ENCODE measurements at regions not wholly inside any gene's neighbourhood (a gene's known extent, or its start where the extent isn't known, plus 50 kb on each side); places are given as distances from the start of the nearest gene placed in this dataset.
A peak's percentile ranks its signal among the peaks of the same experiment; 100 is the strongest.

DNA sequence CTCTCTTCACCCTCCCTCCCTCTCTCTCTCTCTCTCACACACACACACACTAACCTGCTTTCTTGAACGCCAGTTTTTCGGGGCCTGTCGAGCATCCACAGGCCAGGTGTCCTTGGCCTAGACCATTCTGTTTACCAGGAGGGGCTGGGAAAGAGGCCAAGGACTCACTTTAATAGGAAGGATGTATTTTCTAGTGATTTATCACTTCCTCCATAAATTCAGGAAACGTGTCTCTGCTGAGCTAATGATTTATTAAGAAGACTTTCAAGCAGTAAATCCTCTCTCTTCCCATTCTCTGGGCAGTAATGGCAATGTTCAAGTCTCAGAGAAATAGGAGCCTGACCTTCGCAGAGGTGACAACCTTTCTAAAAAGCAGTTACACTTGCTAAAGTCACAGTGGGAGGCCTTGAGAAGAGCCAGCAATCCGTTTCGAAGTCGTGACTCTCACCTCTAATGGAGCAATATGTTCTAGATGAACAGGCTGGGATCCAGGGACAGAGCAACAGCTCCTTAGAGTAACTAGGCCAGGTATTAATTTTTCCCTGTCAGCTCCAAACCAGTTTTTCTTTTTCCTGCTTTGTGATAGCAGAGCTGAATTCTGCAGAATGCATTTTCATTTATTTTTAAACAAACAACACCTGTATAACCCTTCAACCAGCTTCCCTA is 1357.5 kb upstream of the SORCS1 start:
- DNase-seq (ENCODE audit: low read depth), result no peak

DNA sequence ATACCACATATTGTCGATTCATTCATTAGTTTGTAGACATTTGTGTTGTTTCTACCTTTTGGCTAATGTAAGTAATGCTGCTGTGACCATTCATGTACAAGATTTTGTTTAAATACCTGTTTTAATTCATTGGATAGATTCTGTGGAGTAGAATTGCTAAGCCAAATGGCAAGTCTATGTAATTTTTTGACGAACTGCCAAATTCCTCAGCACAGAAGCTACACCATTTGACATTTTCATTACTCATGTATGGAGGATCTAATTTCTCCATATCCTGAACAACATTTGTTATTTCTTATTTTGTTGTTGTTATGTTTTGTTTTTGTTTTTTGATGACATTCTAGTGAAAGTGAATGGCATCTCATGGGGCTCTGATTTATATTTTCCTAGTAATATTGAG is 1351.3 kb upstream of the SORCS1 start:
- no peak for DNase-seq (ENCODE audit: low read depth)

DNA sequence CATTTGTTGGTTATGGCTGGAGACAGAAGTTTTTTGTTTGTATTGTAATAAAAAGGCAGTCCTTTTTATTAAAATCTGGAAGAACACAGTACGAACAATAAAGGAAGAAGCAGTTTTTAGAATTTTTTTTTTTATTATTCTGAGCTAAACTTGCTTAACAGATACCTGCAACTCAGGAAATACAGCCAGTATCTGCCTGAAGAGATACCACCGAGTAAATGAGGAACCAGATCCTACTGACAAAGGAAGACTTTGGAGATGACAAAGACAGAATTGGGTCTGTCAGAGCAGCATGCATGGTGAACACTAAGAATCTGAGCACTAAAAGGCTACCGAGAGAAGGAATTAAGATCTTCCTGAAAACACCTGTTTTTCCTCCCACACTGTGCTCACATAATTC is 1335.9 kb upstream of the SORCS1 start:
- DNase-seq (ENCODE audit: low read depth), result no peak

DNA sequence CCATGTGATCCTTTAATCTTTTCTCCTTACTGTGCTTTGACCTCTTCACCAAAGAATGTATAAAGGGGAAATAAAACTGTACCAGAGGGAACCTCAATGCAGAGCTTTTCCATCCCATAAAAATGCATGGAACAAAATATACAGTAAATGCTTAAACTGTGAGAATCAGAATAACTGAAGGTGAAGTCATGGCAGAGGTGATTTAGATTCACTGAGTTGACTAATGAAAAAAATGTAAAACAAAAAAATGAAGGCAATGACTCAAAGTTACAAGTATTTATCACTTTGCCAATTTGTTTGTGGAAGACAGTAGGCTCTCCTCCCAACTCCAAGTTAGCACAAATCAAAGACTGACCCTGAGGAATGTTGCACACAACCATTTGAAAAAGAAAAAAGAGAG is 1331.6 kb upstream of the SORCS1 start:
- DNase-seq (ENCODE audit: low read depth), result no peak

DNA sequence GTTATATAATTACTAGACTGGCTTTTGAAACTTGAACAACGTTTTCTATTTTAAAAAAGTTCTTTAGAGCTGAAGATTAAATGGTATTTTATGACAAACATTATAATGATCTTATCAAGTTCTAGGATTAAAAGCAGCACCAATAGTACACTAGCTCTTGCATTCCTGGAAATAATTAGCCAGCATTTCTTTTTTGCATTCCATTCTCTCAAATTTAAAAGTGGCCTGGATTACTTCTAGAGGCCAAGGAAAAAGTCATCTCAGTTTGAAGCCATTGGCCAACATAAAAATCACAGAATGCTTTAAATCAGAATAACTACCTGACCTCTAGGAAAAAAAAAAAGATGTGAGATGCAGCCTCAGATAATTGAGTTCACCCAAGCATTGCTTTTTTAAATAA is 1326.4 kb upstream of the SORCS1 start:
- no peak for DNase-seq (ENCODE audit: low read depth)

DNA sequence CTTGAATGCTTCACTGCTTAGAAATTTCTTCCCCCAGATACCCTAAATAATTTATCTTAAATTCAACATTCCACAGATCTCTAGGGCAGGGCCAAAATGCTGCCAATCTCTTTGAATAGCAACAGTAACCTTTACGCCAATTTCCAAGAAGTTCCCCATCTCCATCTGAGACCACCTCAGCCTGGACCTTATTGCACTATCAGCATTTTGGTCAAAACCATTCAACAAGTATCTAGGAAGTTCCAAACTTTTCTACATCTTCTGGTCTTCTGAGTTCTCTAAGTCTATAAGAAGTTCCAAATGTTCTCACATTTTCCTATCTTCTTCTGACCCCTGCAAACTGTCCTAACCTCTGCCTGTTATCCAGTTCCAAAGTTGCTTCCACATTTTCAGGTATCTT is 1306.9 kb upstream of the SORCS1 start:
- DNase-seq (ENCODE audit: low read depth), result no peak

DNA sequence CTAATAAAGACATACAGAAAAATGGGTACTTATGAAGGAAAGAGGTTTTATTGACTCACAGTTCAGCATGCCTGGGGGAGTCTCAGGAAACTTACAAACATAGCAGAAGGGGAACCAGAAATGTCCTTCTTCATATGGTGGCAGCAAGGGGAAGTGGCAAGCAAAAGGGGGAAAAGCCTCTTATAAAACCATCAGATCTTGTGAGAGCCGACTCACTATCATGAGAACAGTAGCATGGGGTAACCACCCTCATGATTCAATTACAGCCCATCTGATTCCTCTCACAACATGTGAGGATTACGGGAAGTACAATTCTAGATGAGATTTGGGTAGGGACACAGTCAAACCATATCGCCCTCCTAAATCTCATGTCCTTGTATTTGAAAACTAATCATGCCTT is 1305.4 kb upstream of the SORCS1 start:
- DNase-seq (ENCODE audit: low read depth), result no peak

DNA sequence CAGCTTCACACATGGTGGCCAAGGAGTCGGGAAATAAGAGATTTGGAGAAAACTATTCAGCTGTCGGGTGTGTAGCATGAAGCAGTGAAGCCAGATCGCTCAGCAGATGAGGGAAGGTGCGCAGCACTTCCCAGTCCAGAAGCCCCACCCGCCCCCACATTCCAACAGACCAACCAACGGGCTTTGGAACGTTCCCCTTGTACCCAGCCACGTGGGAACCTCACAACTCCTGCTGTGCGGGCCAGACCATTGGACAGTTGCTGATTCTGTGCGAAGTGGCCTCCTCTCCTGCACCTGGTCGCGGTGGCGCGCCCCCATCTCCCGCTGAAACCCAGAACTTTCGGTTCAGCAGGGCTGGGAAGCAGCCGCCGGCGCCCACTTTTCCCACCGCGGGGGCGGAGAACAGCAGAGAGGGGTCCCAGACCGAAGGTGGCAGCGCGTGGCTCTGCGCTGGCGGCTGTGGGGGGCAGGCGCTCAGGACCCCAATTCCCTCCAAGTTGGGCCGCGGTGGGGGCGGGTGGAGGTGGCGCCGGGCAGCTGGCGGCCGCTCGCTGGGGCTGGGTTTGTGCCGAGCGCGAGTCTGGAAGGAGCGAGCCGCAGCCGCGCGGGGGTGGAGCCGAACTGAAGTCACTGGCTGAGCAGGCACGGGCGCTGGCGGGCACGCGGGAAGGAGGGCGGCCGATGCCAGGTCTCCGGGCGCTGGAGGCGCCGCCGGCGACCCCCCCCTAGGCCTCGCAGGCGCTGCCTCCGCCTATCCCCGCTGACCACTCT is 1301.5 kb upstream of the SORCS1 start:
- DNase-seq (ENCODE audit: low read depth), result peak; percentile 2

DNA sequence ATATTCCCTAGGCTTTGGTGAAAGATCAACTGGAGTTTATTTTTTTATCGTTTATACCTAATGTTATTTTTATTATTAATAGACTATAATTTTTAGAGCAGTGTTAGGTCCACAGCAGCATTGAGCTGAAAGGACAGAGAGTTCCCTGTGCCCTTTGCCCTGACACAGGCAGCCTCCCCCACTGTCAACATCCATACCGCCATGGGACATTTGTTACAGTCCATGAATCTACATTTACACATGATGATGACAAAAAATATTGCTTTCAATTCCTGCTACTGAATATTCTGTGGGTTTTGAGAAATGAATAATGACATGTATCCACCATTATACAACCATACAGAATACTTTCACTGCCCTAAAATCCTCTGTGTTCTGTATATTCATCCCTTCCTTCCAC is 1297.5 kb upstream of the SORCS1 start:
- no peak for DNase-seq (ENCODE audit: low read depth)

DNA sequence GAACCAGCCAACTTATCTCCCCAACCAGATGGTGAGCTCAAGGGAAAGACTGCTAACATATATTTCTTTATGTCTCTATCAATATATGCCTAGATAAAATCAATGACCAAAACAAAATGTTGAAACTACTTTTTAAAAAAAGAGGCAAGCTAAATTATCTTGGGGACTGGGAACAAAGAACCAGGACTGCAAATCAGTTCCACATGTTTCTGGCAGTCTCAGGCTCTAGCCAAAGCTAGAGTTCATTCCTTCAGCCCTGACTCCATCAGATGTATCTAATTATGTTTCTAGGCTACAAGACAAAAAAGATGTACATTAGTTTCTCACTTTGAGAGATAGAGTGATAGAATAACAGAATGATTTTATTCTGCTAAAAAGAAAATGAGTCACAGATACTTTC is 1290.3 kb upstream of the SORCS1 start:
- no peak for DNase-seq (ENCODE audit: low read depth)

DNA sequence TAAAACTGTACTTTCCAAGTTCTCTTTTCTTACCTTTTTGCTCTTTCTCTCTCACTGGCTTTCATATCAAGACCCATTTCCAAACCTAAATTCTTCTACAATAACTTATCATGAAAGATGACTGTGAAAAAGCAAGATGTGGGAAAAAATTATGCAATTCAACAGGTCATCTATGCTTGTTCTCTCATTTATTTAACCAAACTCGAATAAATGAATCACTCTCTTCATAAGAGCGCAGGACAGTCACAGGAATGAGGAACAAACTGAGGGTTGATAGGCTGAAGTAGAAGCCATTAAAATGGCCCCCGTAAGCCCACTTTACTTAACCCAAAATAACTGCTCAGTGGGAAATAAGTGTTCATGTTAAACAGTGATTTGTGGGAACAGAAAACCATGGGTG is 1289.7 kb upstream of the SORCS1 start:
- DNase-seq (ENCODE audit: low read depth), result no peak

DNA sequence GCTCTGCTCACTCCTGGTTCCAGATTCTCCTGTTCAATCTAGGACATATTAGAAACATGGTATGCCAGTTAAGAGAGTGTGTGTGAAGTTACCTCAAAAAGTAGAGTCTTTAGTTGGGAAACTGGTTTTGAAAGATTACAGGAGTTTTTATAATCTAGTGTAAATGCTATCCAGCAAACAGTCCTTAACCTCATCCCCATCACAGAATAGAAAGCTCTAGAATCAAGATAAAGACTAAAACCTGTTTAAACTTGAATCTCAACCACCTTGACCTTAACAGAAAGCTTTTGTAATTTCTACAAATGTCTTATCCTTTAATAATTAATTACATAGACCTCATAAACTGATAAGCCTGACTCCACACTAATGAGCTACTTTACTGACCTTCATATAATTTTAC is 1288.7 kb upstream of the SORCS1 start:
- DNase-seq (ENCODE audit: low read depth), result no peak

DNA sequence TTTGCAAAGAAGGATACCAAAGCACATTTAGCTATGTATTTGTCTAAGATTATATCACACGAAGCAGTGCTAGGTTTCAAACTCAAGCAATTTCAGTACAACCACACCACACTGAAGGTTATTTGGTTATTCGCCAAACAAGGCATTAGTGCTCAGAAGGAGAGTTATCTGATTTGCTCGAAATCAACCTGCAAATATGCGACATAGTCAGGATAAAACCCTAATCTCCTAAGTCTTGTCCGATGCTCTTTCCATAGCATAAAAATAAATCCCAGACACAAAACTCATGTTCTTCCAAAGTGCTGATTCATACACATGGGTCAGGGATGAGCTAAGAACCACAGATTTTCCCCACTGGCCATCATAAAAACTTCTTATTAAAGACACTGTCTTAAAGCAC is 1288.0 kb upstream of the SORCS1 start:
- no peak for DNase-seq (ENCODE audit: low read depth)

DNA sequence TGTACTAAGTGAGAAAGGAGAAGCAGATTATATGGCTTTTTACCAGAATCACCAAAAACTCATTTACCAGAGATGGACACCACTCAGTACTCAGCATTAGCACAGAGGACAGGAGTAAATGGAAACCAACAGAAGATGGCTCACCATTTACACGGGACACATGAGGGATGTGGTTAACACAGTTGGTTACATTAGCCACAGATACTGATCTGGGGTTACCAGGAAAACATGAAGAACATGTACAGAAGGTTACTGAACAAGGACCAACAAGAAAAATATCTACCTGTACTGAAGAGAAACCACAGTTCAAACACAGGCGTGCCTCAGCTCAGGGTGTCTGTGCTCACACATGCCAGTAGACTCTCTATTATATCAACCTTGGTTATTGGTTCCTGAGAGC is 1285.8 kb upstream of the SORCS1 start:
- DNase-seq (ENCODE audit: low read depth), result no peak

DNA sequence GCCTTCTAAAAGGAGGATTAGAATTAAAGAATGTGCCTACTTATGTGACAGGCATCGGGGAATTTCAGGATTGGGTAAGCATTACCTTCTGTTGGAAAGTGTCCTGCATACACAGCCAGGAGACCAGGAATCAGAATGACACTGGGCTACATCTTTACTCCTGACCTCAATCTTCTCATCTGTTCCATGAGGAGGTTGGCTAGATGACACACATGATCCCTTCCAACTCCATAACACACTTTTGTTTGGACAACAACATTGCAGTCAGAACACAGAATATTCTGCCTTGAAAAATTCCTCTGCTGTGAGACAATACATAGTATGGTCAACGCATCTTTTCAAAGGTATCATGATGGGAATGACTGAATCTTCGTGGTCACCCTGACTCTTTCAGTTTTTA is 1281.2 kb upstream of the SORCS1 start:
- DNase-seq (ENCODE audit: low read depth), result no peak

DNA sequence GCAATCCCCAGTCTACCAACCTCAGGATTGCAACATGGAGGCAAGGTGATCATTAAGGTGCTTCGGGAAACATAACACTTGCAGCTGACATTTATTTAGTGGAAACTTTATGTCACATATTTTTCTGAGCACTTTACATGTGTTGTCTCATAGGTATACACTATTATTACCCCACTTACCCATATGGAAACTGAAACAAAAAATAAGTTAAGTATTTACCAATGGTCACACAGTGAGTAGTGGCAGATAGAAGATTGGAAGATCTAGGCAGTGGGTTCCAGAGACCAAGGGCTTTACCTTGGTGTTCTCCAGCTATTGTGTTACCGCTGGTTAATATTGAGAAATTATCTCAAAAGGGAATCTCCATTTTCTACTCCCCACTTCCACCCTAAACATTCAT is 1279.1 kb upstream of the SORCS1 start:
- no peak for DNase-seq (ENCODE audit: low read depth)

DNA sequence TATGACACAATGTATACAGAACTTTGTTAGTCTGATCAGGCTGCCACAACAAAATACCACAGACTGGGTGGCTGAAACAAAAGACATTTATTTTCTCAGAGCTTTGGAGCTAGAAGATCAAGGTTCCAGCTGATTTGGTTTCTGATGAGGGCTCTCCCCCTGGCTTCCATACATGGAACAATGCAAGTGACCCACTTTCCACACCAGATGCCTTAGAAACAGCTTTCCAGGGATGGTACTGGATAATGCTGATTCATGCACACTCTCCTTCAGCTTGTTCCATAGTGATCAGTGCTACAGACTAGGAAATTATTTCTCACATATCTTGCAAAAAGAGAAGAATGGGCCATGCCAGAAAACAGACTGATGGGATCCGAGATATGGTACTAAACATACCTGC is 1274.9 kb upstream of the SORCS1 start:
- no peak for DNase-seq (ENCODE audit: low read depth)

DNA sequence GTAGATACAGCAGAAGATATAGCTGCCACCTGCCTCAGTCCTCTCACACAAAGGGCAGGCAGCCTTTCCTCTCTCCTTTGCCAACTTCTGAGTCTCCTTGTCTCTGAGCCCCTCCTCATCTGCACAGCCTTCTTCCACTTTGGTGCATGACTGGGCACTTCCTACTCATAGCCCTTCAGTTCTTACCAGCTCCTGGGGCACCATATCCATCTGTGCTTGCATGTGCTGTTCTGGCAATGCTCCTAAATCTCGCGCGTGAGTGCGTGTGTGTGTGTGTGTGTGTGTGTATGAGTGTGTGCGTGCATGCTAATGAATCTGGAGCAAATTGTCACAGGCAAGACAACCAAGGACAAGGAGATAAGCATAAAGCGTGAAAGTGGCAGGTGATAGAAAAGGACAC is 1271.6 kb upstream of the SORCS1 start:
- no peak for DNase-seq (ENCODE audit: low read depth)

DNA sequence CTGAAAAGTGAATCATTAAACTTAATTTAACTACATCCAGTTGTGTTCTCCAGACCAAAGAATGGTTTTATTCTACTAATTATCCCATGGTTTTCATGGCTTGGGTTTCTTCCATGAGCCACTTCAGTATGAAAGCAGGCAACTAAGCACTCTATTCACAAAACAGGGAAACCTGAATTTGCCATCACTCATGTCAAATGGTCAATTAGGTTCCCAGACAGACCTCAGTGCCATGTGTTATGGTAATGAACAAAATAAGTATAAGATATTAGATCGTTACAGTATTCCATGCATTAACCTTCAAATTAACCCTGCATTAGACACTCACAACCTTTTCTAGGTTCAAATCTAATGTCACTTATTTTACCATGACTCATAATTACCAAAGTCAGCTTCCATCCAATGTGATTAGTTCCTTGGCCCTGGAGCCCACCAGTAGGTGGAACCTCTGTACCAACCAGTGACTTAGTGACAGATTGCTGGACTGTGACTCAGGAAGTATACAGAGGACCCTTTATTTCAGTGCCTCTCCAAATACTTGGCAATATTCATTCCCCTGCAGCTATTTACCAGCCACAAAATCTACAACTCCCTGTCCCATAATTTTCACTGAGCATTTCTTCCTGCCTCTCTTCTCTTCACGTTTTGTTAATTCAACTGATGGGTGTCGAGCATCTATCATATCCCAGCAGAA is 1270.2 kb upstream of the SORCS1 start:
- DNase-seq (ENCODE audit: low read depth), result no peak

DNA sequence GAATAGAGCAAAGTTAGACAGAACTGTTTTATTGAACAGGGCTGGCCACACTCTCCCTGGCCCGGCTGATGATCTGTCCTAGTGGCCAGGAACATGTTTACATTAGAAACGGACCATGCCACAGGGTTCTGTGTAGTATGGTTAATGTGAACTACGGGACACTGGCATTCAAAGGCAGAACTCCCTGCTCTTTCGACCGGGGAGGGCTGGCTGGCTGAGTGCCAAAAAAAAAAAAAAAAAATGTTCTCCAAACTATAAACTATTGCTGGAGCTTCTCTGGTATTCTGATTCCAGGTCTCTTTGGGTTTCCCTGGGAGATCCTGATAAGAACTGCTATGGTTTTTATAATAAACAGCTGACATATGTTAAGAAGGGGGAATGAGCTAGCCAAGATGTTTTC is 1262.6 kb upstream of the SORCS1 start:
- DNase-seq (ENCODE audit: low read depth), result no peak

DNA sequence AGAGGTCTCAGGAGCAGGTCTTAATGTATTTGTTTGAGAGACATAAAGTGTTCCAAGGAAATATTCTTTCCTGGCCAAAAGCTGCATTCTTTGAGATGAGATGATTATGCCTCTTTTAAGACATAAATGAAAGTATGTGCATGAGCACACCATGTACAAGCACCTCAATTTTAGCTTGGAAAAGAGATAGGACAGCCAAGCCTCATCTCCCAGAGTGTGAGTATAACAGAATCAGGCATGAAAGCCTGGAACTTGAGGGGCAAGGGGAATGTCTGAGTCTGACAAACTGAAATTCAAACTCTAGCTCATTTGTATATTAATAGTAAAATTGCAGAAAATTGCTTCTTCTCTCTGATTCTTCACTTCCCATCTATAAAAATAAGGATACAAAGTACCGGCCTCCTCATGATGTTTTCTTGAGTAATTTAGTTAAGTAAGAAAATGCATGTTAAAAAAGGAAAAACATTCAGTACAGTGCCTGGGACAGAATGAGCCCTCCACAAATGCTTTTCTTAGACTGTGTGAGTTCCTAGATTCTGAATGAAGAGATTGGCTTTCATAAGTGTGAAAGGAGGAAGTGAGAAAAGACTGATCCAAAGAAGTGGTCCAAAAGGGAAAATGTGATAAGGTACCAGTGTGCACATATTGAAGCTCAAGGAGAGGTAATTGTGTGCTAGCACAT is 1260.9 kb upstream of the SORCS1 start:
- DNase-seq (ENCODE audit: low read depth), result no peak

DNA sequence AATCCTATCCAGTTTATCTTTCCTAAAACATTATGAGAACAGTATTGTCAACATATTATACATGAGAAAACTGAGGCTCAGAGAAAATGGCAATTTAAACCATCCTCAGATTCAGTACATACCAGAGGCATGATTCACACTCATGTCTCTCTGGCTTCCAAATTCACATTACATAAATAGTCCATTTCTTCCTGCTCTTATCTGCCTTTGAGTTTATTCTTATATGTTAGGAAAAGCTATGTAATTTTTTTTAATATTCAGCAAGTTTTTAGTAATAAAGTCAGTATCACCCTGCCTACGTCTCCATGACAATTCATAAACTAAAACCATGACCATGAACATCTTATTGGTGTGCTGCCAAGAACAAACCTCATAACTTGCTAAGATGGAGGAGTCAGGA is 1260.2 kb upstream of the SORCS1 start:
- peak; percentile 54 for DNase-seq (ENCODE audit: low read depth)

DNA sequence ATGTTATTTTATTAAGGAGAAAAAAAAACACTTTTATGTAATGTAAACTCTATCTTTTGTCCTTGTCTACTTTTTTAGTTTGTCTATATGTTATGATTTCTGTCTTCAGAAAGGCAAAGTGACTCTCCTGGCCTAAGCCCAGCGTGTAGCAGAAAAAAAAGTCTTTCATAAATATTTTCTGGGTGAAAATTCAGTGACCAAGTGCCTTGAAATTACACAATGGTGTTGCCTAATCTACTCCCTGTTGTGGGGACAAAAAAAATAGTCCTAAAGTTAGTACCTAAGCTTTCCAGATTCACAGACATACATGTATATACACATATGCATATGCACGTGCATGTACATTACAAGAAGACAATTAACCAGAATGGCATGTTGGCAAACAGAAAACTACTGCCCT is 1257.8 kb upstream of the SORCS1 start:
- DNase-seq (ENCODE audit: low read depth), result no peak
